ENCODE measurements at regions not wholly inside any gene's neighbourhood (a gene's known extent, or its start where the extent isn't known, plus 50 kb on each side); places are given as distances from the start of the nearest gene placed in this dataset.
A peak's percentile ranks its signal among the peaks of the same experiment; 100 is the strongest.

DNA sequence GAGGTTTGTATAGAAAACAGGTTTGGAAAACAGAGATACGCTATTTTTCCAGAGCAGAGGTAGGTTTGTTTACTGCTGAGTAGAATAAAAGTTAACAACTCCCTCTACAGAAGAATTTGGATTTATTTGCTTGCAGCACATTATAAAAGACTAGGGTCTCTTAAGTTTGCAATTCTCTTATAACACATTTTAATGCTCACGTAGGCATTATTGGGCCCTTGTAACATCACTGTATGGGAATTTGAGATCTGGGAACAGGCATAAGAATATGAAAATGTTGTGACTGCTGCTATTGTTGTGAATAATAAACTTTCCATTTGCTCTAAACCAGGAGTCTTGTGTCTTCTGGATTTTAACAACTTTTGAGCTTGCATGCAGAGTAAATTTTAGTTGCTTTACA, 128.3 kb upstream of the CADM2 start:
- ATAC-seq (ENCODE audit: low read depth), result no peak
- DNase-seq (ENCODE audit: low spot score), result no peak

DNA sequence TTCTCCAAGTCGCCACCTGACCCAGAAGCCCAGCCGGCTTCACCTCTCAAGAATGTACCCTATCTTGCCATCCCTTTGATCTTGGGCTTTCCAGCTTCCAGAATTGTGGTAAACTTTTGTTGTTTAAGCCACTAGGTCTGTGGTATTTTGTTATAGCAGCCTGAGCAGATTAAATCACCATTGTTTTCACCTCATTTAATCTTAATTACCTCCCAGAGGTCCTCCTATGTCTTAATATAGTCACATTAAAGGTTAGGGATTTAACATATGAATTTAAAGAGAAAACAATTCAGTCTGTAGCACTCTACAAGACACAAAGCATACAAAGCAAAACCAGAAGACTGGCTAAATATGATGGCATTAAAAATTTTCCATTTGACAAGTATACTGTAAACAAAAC, 123.4 kb upstream of the CADM2 start:
- DNase-seq (ENCODE audit: low spot score) (no peak), ATAC-seq (ENCODE audit: low read depth) (no peak)
- Histone ChIP-seq H3K4me1 (ENCODE audit: insufficient read depth, poor library complexity, severe bottlenecking) (no peaks in the 10 kb centered on the region), H3K27me3 (ENCODE audit: insufficient read depth, poor library complexity, severe bottlenecking) (no peaks in the 10 kb centered on the region), H3K36me3 (ENCODE audit: low read depth) (no peaks in the 10 kb centered on the region), H3K27ac (ENCODE audit: poor library complexity, severe bottlenecking) (no peak overlapping the region), H3K4me3 (ENCODE audit: severe bottlenecking) (no peak overlapping the region), H3K9me3 (ENCODE audit: severe bottlenecking) (no peaks in the 10 kb centered on the region)
- TF ChIP-seq, protein P1, sequence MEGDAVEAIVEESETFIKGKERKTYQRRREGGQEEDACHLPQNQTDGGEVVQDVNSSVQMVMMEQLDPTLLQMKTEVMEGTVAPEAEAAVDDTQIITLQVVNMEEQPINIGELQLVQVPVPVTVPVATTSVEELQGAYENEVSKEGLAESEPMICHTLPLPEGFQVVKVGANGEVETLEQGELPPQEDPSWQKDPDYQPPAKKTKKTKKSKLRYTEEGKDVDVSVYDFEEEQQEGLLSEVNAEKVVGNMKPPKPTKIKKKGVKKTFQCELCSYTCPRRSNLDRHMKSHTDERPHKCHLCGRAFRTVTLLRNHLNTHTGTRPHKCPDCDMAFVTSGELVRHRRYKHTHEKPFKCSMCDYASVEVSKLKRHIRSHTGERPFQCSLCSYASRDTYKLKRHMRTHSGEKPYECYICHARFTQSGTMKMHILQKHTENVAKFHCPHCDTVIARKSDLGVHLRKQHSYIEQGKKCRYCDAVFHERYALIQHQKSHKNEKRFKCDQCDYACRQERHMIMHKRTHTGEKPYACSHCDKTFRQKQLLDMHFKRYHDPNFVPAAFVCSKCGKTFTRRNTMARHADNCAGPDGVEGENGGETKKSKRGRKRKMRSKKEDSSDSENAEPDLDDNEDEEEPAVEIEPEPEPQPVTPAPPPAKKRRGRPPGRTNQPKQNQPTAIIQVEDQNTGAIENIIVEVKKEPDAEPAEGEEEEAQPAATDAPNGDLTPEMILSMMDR (IDR thresholded peaks at IDR 0.05; ENCODE audit: poor library complexity, severe bottlenecking), result no peak

More for the DNA sequence above, 128.3 kb upstream of the CADM2 start:
- H3K36me3 ChIP-seq (ENCODE audit: low read depth), result no peaks in the 10 kb centered on the region
- H3K9me3 ChIP-seq (ENCODE audit: severe bottlenecking), result no peaks in the 10 kb centered on the region
- no peak overlapping the region for H3K27ac ChIP-seq (ENCODE audit: poor library complexity, severe bottlenecking)
- no peaks in the 10 kb centered on the region for H3K27me3 ChIP-seq (ENCODE audit: insufficient read depth, poor library complexity, severe bottlenecking)
- no peaks in the 10 kb centered on the region for H3K4me1 ChIP-seq (ENCODE audit: insufficient read depth, poor library complexity, severe bottlenecking)
- H3K4me3 ChIP-seq (ENCODE audit: severe bottlenecking), result no peak overlapping the region
- TF ChIP-seq, protein P1 (IDR thresholded peaks at IDR 0.05; ENCODE audit: poor library complexity, severe bottlenecking), result no peak

DNA sequence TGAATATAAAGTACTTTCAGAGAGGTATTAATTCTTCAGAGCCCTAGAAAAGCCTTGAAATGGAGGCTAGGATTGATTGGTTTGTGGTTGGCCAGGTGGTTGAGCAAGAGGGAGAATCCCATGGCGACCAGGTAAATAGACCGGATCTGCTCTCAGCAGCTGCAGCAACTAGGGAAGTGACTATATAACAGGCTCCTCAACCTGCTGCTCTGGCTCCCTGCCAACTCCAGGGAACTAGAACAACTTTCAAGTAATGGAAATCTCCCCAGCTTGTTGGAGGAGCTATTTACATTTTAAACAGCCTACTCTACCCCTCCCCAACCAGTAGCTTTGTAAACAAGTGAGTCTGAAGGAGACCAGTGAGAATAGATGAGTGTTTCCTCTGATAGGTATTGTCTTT, 121.8 kb upstream of the CADM2 start:
- H3K4me3 ChIP-seq (ENCODE audit: severe bottlenecking), result no peak overlapping the region
- H3K4me1 ChIP-seq (ENCODE audit: insufficient read depth, poor library complexity, severe bottlenecking), result no peaks in the 10 kb centered on the region
- H3K9me3 ChIP-seq (ENCODE audit: severe bottlenecking), result no peaks in the 10 kb centered on the region
- no peaks in the 10 kb centered on the region for H3K27me3 ChIP-seq (ENCODE audit: insufficient read depth, poor library complexity, severe bottlenecking)
- TF ChIP-seq, protein P1 (IDR thresholded peaks at IDR 0.05; ENCODE audit: poor library complexity, severe bottlenecking), result no peak
- no peak overlapping the region for H3K27ac ChIP-seq (ENCODE audit: poor library complexity, severe bottlenecking)
- ATAC-seq (ENCODE audit: low read depth) (peak; percentile 25; the same call in 1 of the 3 replicates), DNase-seq (ENCODE audit: low spot score) (no peak)
- H3K36me3 ChIP-seq (ENCODE audit: low read depth), result no peaks in the 10 kb centered on the region

DNA sequence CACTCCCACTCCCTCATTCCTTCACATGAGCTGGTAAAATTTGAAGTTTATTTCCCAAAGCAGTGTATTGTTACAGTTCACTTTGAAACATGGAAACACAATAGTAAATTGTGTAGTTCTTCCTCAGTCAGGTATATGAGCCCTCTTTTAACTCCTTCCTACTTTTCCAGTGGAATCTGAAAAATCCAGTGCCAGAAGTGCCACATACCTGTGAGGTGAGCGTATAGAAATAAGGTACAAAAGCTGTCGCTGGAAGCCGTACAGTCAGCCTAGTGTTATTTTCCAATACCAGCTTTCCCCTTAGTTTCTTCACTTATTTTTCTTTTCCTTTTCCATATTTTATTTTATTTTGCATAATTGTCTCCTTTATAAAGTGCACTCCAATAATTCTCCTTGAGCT, 81.7 kb upstream of the CADM2 start:
- TF ChIP-seq, protein P1 (IDR thresholded peaks at IDR 0.05; ENCODE audit: poor library complexity, severe bottlenecking), result no peak
- no peak for DNase-seq (ENCODE audit: low spot score)
- H3K36me3 ChIP-seq (ENCODE audit: low read depth), result no peaks in the 10 kb centered on the region
- no peaks in the 10 kb centered on the region for H3K4me1 ChIP-seq (ENCODE audit: insufficient read depth, poor library complexity, severe bottlenecking)
- no peak overlapping the region for H3K27ac ChIP-seq (ENCODE audit: poor library complexity, severe bottlenecking)
- no peaks in the 10 kb centered on the region for H3K9me3 ChIP-seq (ENCODE audit: severe bottlenecking)
- H3K27me3 ChIP-seq (ENCODE audit: insufficient read depth, poor library complexity, severe bottlenecking), result no peaks in the 10 kb centered on the region
- H3K4me3 ChIP-seq (ENCODE audit: severe bottlenecking), result no peak overlapping the region
- no peak for ATAC-seq (ENCODE audit: low read depth)

DNA sequence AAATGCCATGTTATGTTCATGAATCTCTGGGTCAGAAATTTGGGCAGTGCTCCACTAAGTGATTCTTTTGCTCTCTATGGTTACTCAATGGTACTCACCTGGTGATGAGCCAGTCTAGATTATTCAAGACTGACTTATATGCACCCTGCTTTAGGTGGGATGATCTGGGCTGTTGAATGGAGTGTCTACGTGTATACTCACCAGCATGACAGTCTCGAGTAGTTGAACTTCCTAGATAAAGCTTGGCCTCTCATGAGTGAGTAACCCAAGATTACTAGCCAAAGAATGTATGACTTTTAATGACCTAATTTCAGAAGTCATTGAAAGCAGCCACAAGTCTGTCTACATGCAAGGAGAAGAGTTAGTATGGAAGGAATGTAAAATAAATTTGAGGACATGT, 77.5 kb upstream of the CADM2 start:
- Histone ChIP-seq H3K27me3 (ENCODE audit: insufficient read depth, poor library complexity, severe bottlenecking) (no peaks in the 10 kb centered on the region), H3K27ac (ENCODE audit: poor library complexity, severe bottlenecking) (no peak overlapping the region), H3K4me3 (ENCODE audit: severe bottlenecking) (no peak overlapping the region), H3K36me3 (ENCODE audit: low read depth) (no peaks in the 10 kb centered on the region), H3K4me1 (ENCODE audit: insufficient read depth, poor library complexity, severe bottlenecking) (no peaks in the 10 kb centered on the region), H3K9me3 (ENCODE audit: severe bottlenecking) (no peaks in the 10 kb centered on the region)
- DNase-seq (ENCODE audit: low spot score) (no peak), ATAC-seq (ENCODE audit: low read depth) (peak; percentile 31; the same call in 1 of the 3 replicates)
- TF ChIP-seq, protein P1 (IDR thresholded peaks at IDR 0.05; ENCODE audit: poor library complexity, severe bottlenecking), result no peak

Data from RWPE2 (cell line).